ENCODE measurements at regions not wholly inside any gene's neighbourhood (a gene's known extent, or its start where the extent isn't known, plus 50 kb on each side); places are given as distances from the start of the nearest gene placed in this dataset.

GRCh38 chr4:96227515-96227914 lies 387.6 kb downstream of the PDHA2 start:
- H3K4me2 ChIP-seq (ENCODE audit: control insufficient read depth, insufficient read depth) = no peak overlapping the region
- TF ChIP-seq NFXL1 (IDR thresholded peaks at IDR 0.05; ENCODE audit: borderline replicate concordance) = no peak
- no peak for TF ChIP-seq ZSCAN29 (IDR thresholded peaks at IDR 0.05)
- no peak for TF ChIP-seq SREBF2 (IDR thresholded peaks at IDR 0.05; ENCODE audit: low read length)
- TF ChIP-seq PML (IDR thresholded peaks at IDR 0.05; ENCODE audit: low read length) = no peak
- no peak for TF ChIP-seq BHLHE40 (IDR thresholded peaks at IDR 0.05; ENCODE audit: borderline replicate concordance in 1 of 2, low read depth in 2 of 2, low read length in 1 of 2)
- ATAC-seq (no peak), FAIRE-seq (no peak), DNase-seq (ENCODE audit: low read depth, low spot score) (no peak)
- H3K4me3 ChIP-seq = no peak overlapping the region
- in situ Hi-C loops (cut with MboI) = no loop called here
- H3K9ac ChIP-seq (ENCODE audit: control insufficient read depth, insufficient read depth, low read length) = no peak overlapping the region
- H3K9me3 ChIP-seq (replicated peaks; ENCODE audit: control insufficient read depth, insufficient read depth, low read length) = no peaks in the 10 kb centered on the region
- whole genome bisulfite sequencing (ENCODE audit: insufficient coverage, insufficient replicate concordance, low lambda C conversion rate, missing lambda C conversion rate) = 40% methylated on average over 5 of the region's 5 CpGs
- no peak overlapping the region for H2AFZ ChIP-seq (ENCODE audit: control insufficient read depth, low read depth, low read length)
- SMC1A ChIA-PET (ENCODE audit: uncharacterized antibody, unreplicated experiment) = no interaction called here
- no peaks in the 10 kb centered on the region for H3K79me2 ChIP-seq (ENCODE audit: control insufficient read depth, insufficient read depth, low read length)
- POLR2A ChIA-PET = no interaction called here
- H3K4me1 ChIP-seq (ENCODE audit: control insufficient read depth, insufficient read depth, low read length) = no peaks in the 10 kb centered on the region
- BruUV-seq (replicated peaks) = no TSS peak
- H3K36me3 ChIP-seq (ENCODE audit: control insufficient read depth in 2 of 2, insufficient read depth in 2 of 2, low read length in 1 of 2) = no peaks in the 10 kb centered on the region
- RAD21 ChIA-PET (ENCODE audit: unreplicated experiment) = no interaction called here
- no peaks in the 10 kb centered on the region for H4K20me1 ChIP-seq (ENCODE audit: control insufficient read depth, insufficient read depth)
- H3K27ac ChIP-seq (ENCODE audit: control insufficient read depth, insufficient read depth) = no peak overlapping the region
- CTCF ChIA-PET = interaction anchor here (1.5 kb wide), 1 partner anchor 10 kb away, joined by 3 read pairs; no protein-coding TSS in a partner anchor
- intact Hi-C loops (cut with micrococcal nuclease; ENCODE audit: unreplicated experiment) = no loop called here
- no peaks in the 10 kb centered on the region for H3K27me3 ChIP-seq (replicated peaks in 1 of 2; ENCODE audit: control insufficient read depth in 2 of 2, insufficient read depth in 2 of 2, low read length in 1 of 2)

DNA sequence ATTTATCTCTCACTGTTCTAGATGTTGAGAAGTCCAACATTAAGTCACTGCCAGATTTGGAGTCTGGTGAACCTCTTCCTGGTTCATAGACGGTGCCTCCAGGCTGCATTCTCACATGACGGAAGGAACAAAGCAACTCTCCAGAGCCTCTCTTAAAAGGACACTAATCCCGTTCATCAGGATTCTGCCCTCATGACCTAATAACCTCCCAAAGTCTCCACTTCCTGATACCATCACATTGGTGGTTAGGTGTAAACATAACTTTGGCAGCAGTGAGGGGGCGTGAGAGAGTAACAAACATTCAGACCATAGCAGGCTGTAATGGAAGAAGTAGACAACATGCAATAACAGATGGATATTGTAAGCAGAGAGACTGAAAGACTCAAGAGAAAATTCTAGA lies 388.6 kb downstream of the PDHA2 start:
- ChIA-PET SMC1A (ENCODE audit: uncharacterized antibody, unreplicated experiment) (no interaction called here), RAD21 (ENCODE audit: unreplicated experiment) (no interaction called here), POLR2A (no interaction called here), CTCF (no interaction called here)
- no peak overlapping the region for H3K4me2 ChIP-seq (ENCODE audit: control insufficient read depth, insufficient read depth)
- no peaks in the 10 kb centered on the region for H3K36me3 ChIP-seq (ENCODE audit: control insufficient read depth in 2 of 2, insufficient read depth in 2 of 2, low read length in 1 of 2)
- H3K27ac ChIP-seq (ENCODE audit: control insufficient read depth, insufficient read depth) = no peak overlapping the region
- DNase-seq (ENCODE audit: low read depth, low spot score) (no peak), ATAC-seq (no peak), FAIRE-seq (no peak)
- BruUV-seq (replicated peaks) = no TSS peak
- H3K4me3 ChIP-seq = no peak overlapping the region
- H2AFZ ChIP-seq (ENCODE audit: control insufficient read depth, low read depth, low read length) = no peak overlapping the region
- no peaks in the 10 kb centered on the region for H3K79me2 ChIP-seq (ENCODE audit: control insufficient read depth, insufficient read depth, low read length)
- no peaks in the 10 kb centered on the region for H3K4me1 ChIP-seq (ENCODE audit: control insufficient read depth, insufficient read depth, low read length)
- intact Hi-C loops (cut with micrococcal nuclease; ENCODE audit: unreplicated experiment) = no loop called here
- no peak overlapping the region for H3K9ac ChIP-seq (ENCODE audit: control insufficient read depth, insufficient read depth, low read length)
- 25% methylated on average over 4 of the region's 4 CpGs for WGBS (ENCODE audit: insufficient coverage, insufficient replicate concordance, low lambda C conversion rate, missing lambda C conversion rate)
- in situ Hi-C loops (cut with MboI) = no loop called here
- no peaks in the 10 kb centered on the region for H4K20me1 ChIP-seq (ENCODE audit: control insufficient read depth, insufficient read depth)
- no peaks in the 10 kb centered on the region for H3K27me3 ChIP-seq (replicated peaks in 1 of 2; ENCODE audit: control insufficient read depth in 2 of 2, insufficient read depth in 2 of 2, low read length in 1 of 2)
- no peaks in the 10 kb centered on the region for H3K9me3 ChIP-seq (replicated peaks; ENCODE audit: control insufficient read depth, insufficient read depth, low read length)
- no peak for TF ChIP-seq BHLHE40 (IDR thresholded peaks at IDR 0.05; ENCODE audit: borderline replicate concordance in 1 of 2, low read depth in 2 of 2, low read length in 1 of 2)
- TF ChIP-seq YY1 (IDR thresholded peaks at IDR 0.05; ENCODE audit: low read depth, low read length) = no peak
- TF ChIP-seq CEBPZ (IDR thresholded peaks at IDR 0.05; ENCODE audit: low read depth, low read length) = no peak
- TF ChIP-seq, protein P1, sequence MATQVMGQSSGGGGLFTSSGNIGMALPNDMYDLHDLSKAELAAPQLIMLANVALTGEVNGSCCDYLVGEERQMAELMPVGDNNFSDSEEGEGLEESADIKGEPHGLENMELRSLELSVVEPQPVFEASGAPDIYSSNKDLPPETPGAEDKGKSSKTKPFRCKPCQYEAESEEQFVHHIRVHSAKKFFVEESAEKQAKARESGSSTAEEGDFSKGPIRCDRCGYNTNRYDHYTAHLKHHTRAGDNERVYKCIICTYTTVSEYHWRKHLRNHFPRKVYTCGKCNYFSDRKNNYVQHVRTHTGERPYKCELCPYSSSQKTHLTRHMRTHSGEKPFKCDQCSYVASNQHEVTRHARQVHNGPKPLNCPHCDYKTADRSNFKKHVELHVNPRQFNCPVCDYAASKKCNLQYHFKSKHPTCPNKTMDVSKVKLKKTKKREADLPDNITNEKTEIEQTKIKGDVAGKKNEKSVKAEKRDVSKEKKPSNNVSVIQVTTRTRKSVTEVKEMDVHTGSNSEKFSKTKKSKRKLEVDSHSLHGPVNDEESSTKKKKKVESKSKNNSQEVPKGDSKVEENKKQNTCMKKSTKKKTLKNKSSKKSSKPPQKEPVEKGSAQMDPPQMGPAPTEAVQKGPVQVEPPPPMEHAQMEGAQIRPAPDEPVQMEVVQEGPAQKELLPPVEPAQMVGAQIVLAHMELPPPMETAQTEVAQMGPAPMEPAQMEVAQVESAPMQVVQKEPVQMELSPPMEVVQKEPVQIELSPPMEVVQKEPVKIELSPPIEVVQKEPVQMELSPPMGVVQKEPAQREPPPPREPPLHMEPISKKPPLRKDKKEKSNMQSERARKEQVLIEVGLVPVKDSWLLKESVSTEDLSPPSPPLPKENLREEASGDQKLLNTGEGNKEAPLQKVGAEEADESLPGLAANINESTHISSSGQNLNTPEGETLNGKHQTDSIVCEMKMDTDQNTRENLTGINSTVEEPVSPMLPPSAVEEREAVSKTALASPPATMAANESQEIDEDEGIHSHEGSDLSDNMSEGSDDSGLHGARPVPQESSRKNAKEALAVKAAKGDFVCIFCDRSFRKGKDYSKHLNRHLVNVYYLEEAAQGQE (IDR thresholded peaks at IDR 0.05; ENCODE audit: low read depth, low read length) = no peak
- no peak for TF ChIP-seq ATF3 (IDR thresholded peaks at IDR 0.05; ENCODE audit: borderline replicate concordance, extremely low read depth, low read depth, low read length)

Measured in GM12878 (cell line).